ENCODE measurements at regions not wholly inside any gene's neighbourhood (a gene's known extent, or its start where the extent isn't known, plus 50 kb on each side); places are given as distances from the start of the nearest gene placed in this dataset. TPM values are rescaled to one million over a fixed set of nuclear protein-coding genes. Genes with fewer than 3 reads are reported as not detected.

DNA sequence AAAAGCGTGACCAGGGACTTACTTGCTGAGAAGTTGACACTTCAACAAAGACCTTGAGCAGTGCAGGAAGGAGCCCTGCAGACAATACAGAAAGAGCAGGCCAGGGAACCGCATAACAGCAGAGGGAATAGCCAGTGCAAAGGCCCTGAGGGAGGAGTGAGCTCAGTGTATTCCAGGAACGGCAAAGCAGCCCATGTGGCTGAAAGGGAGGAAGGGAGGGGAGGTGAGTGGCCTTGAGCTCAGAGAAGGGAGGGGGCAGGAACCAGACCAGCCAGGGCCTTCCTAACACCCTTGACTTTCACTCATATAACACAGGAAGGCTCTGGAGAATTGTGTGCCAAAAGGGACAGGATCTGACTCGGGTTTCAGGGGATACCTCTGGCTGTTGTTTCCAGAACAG lies 112.2 kb downstream of the BCOR start:
- DNase-seq (ENCODE audit: low spot score): no peak

DNA sequence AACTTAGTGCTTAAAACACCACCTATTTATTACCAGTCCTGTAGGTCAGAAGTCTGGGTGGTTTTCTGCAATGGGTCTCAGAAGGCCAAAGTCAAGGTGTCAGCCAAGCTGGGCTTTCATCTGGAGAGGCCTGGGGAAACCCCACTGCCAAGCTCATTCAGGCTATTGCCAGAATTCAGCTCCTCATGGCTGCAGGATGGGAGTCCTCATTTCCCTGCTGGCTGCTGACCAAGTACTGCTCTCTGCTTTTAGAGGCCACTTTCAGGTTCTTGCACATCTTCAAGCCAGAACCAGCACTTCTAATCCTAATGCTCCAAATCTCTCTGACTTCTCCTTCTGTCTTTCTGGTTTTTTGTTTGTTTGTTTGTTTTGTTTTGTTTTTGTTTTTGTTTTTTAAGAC lies 109.3 kb downstream of the BCOR start:
- DNase-seq (ENCODE audit: low spot score): no peak

DNA sequence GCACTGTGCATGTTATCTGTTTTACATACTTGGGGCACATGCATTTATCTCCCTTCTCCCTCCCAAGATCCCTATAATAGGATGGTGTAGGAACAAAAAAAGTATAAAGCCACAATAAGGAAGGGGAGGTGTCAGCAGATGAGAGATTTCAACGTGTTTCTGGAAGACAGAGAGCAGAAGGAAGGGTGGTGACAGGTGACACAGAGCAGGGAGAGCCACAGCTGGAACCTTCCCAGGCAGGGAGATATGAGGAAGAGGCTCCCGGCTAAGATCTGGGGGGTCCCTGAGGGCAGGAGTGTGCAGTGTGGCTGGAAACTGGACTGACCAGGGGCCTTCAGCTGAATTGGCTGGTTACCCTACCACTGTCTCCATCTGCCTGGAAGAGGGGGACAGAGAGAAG lies 107.4 kb downstream of the BCOR start:
- no peak for DNase-seq (ENCODE audit: low spot score)

DNA sequence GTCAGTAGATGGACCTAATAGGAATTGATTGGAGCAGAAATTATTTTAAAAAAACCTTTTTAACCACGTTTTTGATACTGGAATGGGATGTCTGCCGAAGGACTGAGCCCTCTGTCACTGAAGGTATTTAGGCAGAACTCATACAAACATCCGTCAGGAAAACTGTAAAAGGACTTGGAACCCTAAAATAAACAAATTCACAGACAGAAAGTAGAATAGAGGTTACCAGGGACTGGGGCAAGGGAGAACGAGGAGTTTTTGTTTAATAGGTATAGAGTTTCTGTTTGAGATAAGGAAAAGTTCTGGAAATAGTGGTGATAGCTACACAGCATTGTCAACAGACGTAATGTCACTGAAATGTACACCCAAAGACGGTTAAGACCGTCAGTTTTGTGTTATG lies 105.5 kb downstream of the BCOR start:
- DNase-seq (ENCODE audit: low spot score): no peak

DNA sequence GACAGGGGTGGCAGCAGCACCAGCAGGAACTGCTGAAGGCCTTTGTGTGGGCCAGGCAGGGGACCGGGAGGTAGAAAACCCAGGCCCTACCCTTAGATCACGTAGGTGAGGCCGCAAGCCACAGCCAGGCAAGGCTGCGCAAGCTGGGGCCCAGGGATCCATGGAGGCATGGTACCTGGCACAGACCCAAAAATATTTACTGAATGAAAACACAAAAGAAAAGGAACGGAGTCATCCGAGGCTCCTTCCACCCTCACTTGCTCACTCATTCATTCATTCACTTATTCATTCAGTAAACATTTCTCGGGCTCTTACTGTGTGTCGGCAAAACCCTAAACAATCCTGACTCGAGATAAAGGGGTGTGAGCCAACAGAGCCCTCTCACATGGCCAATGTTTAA lies 102.3 kb downstream of the BCOR start:
- no peak for DNase-seq (ENCODE audit: low spot score)

DNA sequence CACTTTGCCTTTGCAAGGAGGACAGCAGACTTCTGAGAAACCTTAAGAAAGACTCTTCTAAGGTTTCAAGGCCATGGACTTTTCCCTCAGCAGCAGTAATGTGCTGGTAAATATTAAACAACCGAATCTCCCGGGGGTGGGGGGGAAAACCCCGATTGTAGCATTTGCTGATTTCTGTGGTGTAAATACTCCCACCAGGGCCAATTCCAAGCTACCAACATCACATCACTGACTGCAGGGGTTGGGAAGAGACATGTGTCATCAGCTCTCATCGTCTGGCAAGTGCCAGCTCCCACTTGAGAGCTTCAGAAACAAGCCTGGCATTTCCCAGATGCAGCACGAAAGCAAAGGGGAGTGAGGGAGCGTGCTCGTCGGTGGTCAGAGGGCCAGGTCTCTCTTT lies 101.2 kb downstream of the BCOR start:
- no peak for DNase-seq (ENCODE audit: low spot score)

DNA sequence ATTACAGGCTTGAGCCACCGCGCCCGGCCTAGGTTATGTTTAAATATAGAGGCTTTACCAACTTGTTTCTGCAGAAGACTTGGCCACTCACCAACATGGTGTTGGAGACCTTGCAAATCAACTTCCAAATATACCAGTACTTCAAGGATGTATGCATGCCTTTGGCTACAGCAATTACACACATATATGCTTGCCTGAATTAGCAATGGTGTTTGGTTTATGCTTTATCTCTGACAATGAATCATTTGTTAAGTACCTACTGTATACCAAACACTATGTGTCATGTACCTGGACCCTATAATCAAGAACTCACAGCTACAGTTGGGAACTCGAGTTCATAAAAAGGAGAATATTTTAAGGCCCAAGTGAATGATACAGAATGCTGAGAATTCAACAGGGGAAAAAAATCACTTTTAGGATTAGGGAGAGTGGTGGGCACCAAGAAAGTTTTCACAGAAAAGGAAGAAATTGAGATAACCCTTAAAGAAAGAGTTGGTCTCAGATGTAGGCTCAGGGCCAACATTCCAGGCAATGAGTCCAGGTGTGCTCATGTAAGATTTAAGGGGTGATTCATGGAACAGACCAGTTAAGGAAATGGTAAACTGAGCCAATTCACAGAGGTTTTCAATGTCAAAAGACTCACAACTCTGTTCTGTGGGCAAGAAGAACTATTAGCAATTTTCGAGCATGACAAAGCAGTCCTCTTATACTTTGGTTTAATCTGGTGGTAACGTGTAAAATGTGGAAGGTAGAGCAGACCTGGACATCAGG lies 98.9 kb downstream of the BCOR start:
- DNase-seq (ENCODE audit: low spot score): no peak

Small RNA genes in the stretch of these regions (microRNA-seq; reads per million reads assigned to microRNA genes)
- not detected for gene MIR1587 (ENCODE audit: borderline number of aligned reads)
- gene MIR3937 (ENCODE audit: borderline number of aligned reads): not detected
